H1 (cell line): ENCODE measurements at regions not wholly inside any gene's neighbourhood (a gene's known extent, or its start where the extent isn't known, plus 50 kb on each side); places are given as distances from the start of the nearest gene placed in this dataset.

Experiments used
- CTCF ChIA-PET: fragments of 300-600 bp; sonication (Branson Sonifier 250); formaldehyde crosslinking; loops from one replicate; lab custom pipeline; 2021; ENCODE audit not compliant: partially characterized antibody; lab: Charles Lee
- POLR2A ChIA-PET: fragments of 300-600 bp; sonication (Branson Sonifier 250); formaldehyde crosslinking; loops from one replicate; lab custom pipeline; 2021; ENCODE audit warnings: inconsistent platforms; ENCODE audit not compliant: partially characterized antibody; lab: Charles Lee
- DNase-seq, 2 experiments: peaks; one replicate each; pipeline versions ENCODE4 v3.0.0 to v3.0.0-alpha.2; 2010 to 2022; ENCODE audit warnings: low spot score in 2 of 2, low read depth in 1 of 2, mixed read lengths in 1 of 2
- FAIRE-seq: peaks from 2 replicates; lab custom pipeline; 2011; peaks lifted over from hg19 to GRCh38; lab: Jason Lieb, UNC
- H2AFZ ChIP-seq: 2 replicates; pipeline ENCODE4 v1.8.1; 2012; ENCODE audit warnings: low read length, inconsistent platforms
- H2AK5ac ChIP-seq: 2 replicates; pipeline ENCODE4 v1.6.1; 2013; ENCODE audit warnings: low read depth, low read length
- H2BK120ac ChIP-seq: replicated peaks from 2 replicates; pipeline ENCODE3; 2013; ENCODE audit warnings: low read depth, low read length, inconsistent platforms
- H2BK12ac ChIP-seq: 2 replicates; pipeline ENCODE4 v1.6.1; 2013; ENCODE audit warnings: low read depth, low read length
- H2BK15ac ChIP-seq: 2 replicates; pipeline ENCODE4 v1.6.1; 2013; ENCODE audit warnings: low read length
- H2BK20ac ChIP-seq: 2 replicates; pipeline ENCODE4 v1.6.1; 2013; ENCODE audit warnings: low read length
- H2BK5ac ChIP-seq: 2 replicates; pipeline ENCODE4 v1.6.1; 2013; ENCODE audit warnings: low read depth, low read length
- H3K14ac ChIP-seq: 2 replicates; pipeline ENCODE4 v1.6.1; 2013; ENCODE audit warnings: inconsistent platforms; ENCODE audit not compliant: insufficient read length
- H3K18ac ChIP-seq: 2 replicates; pipeline ENCODE4 v1.6.1; 2013; ENCODE audit warnings: low read length; ENCODE audit errors: extremely low read depth
- H3K23ac ChIP-seq: 2 replicates; pipeline ENCODE4 v1.6.1; 2013; ENCODE audit warnings: inconsistent platforms; ENCODE audit not compliant: insufficient read length
- H3K23me2 ChIP-seq: 2 replicates; pipeline ENCODE4 v1.6.1; 2013; ENCODE audit warnings: low read depth, low read length
- H3K27ac ChIP-seq: 2 replicates; pipeline ENCODE4 v1.6.1; 2011; ENCODE audit warnings: low read depth, low read length, inconsistent platforms
- H3K27me3 ChIP-seq, 4 experiments: replicated peaks in 1 of 4; 1 replicate in 1 of 4; 2 replicates in 3 of 4; pipeline versions ENCODE4 v1.6.1 to v1.8.1; 2011 to 2013; ENCODE audit warnings: low read length in 3 of 4, mild to moderate bottlenecking in 3 of 4, inconsistent platforms in 2 of 4, mixed read lengths in 2 of 4, moderate library complexity in 1 of 4; ENCODE audit not compliant: control insufficient read depth in 3 of 4, insufficient read depth in 3 of 4; ENCODE audit errors: extremely low read depth in 1 of 4
- H3K36me3 ChIP-seq, 4 experiments: 2 replicates each; pipeline versions ENCODE4 v1.6.1 to v1.8.1; 2011 to 2013; ENCODE audit warnings: mild to moderate bottlenecking in 4 of 4, low read length in 3 of 4, moderate library complexity in 2 of 4, control low read depth in 1 of 4, inconsistent platforms in 1 of 4; ENCODE audit not compliant: insufficient read depth in 4 of 4, control insufficient read depth in 2 of 4
- H3K4ac ChIP-seq: replicated peaks from 2 replicates; pipeline ENCODE3; 2013; ENCODE audit warnings: low read length, low read depth, mixed read lengths, inconsistent platforms; ENCODE audit not compliant: insufficient read length
- H3K4me1 ChIP-seq, 4 experiments: replicated peaks in 1 of 4; 1 replicate in 1 of 4; 2 replicates in 3 of 4; pipeline versions ENCODE4 v1.6.1 to v1.8.1; 2011 to 2013; ENCODE audit warnings: low read length in 3 of 4, inconsistent platforms in 2 of 4, mixed read lengths in 1 of 4; ENCODE audit not compliant: insufficient read depth in 4 of 4, control insufficient read depth in 3 of 4
- H3K4me2 ChIP-seq, 2 experiments: 2 replicates each; pipeline versions ENCODE4 v1.6.1 to v1.8.1; 2011 to 2013; ENCODE audit warnings: low read depth in 2 of 2, low read length in 2 of 2, control low read depth in 1 of 2, inconsistent platforms in 1 of 2, mild to moderate bottlenecking in 1 of 2; ENCODE audit not compliant: insufficient read depth in 1 of 2
- H3K4me3 ChIP-seq, 4 experiments: fragments of 200-600, 300-600 bp in 1 of 4; sonication (generic), shearing (Covaris generic), sonication (Bioruptor Twin) in 1 of 4; 2 replicates each; pipeline versions ENCODE4 v1.5.1 to v1.8.1; 2011 to 2016; ENCODE audit warnings: low read length in 4 of 4, low read depth in 3 of 4, control low read depth in 2 of 4, inconsistent platforms in 2 of 4, mild to moderate bottlenecking in 2 of 4, mixed read lengths in 1 of 4, moderate library complexity in 1 of 4; ENCODE audit not compliant: insufficient read depth in 2 of 4; ENCODE audit errors: extremely low read depth in 1 of 4
- H3K56ac ChIP-seq: replicated peaks from 2 replicates; pipeline ENCODE3; 2013; ENCODE audit warnings: low read depth, mild to moderate bottlenecking, mixed read lengths, low read length, inconsistent platforms; ENCODE audit not compliant: insufficient read length
- H3K79me1 ChIP-seq: 2 replicates; pipeline ENCODE4 v1.6.1; 2013; ENCODE audit warnings: low read depth, low read length, control low read depth
- H3K79me2 ChIP-seq, 2 experiments: 2 replicates each; pipeline versions ENCODE4 v1.6.1 to v1.8.1; 2012 to 2013; ENCODE audit warnings: low read length in 2 of 2, mild to moderate bottlenecking in 2 of 2, inconsistent platforms in 1 of 2; ENCODE audit not compliant: insufficient read depth in 2 of 2, control insufficient read depth in 1 of 2
- H3K9ac ChIP-seq, 4 experiments: replicated peaks in 1 of 4; 1 replicate in 1 of 4; 2 replicates in 3 of 4; pipeline versions ENCODE4 v1.6.1 to v1.8.1; 2011 to 2013; ENCODE audit warnings: low read depth in 3 of 4, low read length in 3 of 4, control low read depth in 2 of 4, mild to moderate bottlenecking in 2 of 4, moderate library complexity in 2 of 4, inconsistent platforms in 1 of 4; ENCODE audit errors: extremely low read depth in 1 of 4
- H3K9me3 ChIP-seq, 2 experiments: 2 replicates each; pipeline versions ENCODE4 v1.6.1 to v1.8.1; 2012 to 2013; ENCODE audit warnings: mild to moderate bottlenecking in 2 of 2, moderate library complexity in 2 of 2, control low read depth in 1 of 2, inconsistent platforms in 1 of 2, low read depth in 1 of 2, low read length in 1 of 2, mixed read lengths in 1 of 2; ENCODE audit not compliant: insufficient read depth in 2 of 2
- H4K20me1 ChIP-seq, 2 experiments: replicated peaks in 1 of 2; 2 replicates each; pipeline versions ENCODE3 to v1.8.1; 2011 to 2013; ENCODE audit warnings: inconsistent platforms in 2 of 2, low read length in 2 of 2, mild to moderate bottlenecking in 1 of 2; ENCODE audit not compliant: insufficient read depth in 2 of 2, control insufficient read depth in 1 of 2
- H4K5ac ChIP-seq: 2 replicates; pipeline ENCODE4 v1.6.1; 2013; ENCODE audit warnings: low read length, low read depth, mixed read lengths, inconsistent platforms; ENCODE audit not compliant: insufficient read length
- H4K8ac ChIP-seq: 2 replicates; pipeline ENCODE4 v1.8.0; 2013; ENCODE audit warnings: mild to moderate bottlenecking, moderate library complexity, low read length, inconsistent platforms; ENCODE audit not compliant: insufficient read depth; ENCODE audit errors: extremely low read depth
- H4K91ac ChIP-seq: replicated peaks from 2 replicates; pipeline ENCODE3; 2013; ENCODE audit warnings: low read length, mixed read lengths, inconsistent platforms; ENCODE audit not compliant: insufficient read length
- BACH1 ChIP-seq: IDR thresholded peaks from 2 replicates; pipeline ENCODE4 v1.6.1; 2012; ENCODE audit warnings: low read length, improper control_type of control experiment
- CHD1 ChIP-seq: IDR thresholded peaks from 2 replicates; pipeline ENCODE4 v1.6.1; 2012; ENCODE audit warnings: low read depth, low read length, improper control_type of control experiment
- CTCF ChIP-seq, 3 experiments: IDR thresholded peaks; 1 replicate in 2 of 3; 2 replicates in 1 of 3; pipeline versions ENCODE4 v1.5.1 to v1.6.1; 2011; ENCODE audit warnings: low read length in 3 of 3, mild to moderate bottlenecking in 3 of 3, inconsistent platforms in 2 of 3, low read depth in 1 of 3, moderate library complexity in 1 of 3; ENCODE audit not compliant: insufficient read depth in 1 of 3; ENCODE audit errors: control extremely low read depth in 1 of 3
- EZH2 ChIP-seq: fragments of 200-600 bp; sonication (generic); IDR thresholded peaks from 2 replicates; pipeline ENCODE4 v1.7.1; 2012; ENCODE audit warnings: low read depth, mild to moderate bottlenecking, moderate library complexity, low read length, inconsistent platforms; ENCODE audit not compliant: severe bottlenecking
- JUN ChIP-seq: IDR thresholded peaks from 2 replicates; pipeline ENCODE4 v1.6.1; 2011; ENCODE audit warnings: low read depth, mild to moderate bottlenecking, improper control_type of control experiment, low read length
- KDM1A ChIP-seq: fragments of 200-600, 300-600 bp; sonication (generic); IDR thresholded peaks from 2 replicates; pipeline ENCODE4 v1.7.1; 2016; ENCODE audit warnings: mild to moderate bottlenecking, low read length, borderline replicate concordance
- KDM5A ChIP-seq: fragments of 200-600 bp; IDR thresholded peaks from 2 replicates; pipeline ENCODE4 v1.7.1; 2012; ENCODE audit warnings: mild to moderate bottlenecking, low read length, inconsistent platforms, mixed read lengths
- MAFK ChIP-seq: IDR thresholded peaks from 2 replicates; pipeline ENCODE4 v1.6.1; 2012; ENCODE audit warnings: low read depth, mild to moderate bottlenecking, improper control_type of control experiment, low read length
- NRF1 ChIP-seq: IDR thresholded peaks from 2 replicates; pipeline ENCODE4 v1.6.1; 2011; ENCODE audit warnings: mild to moderate bottlenecking, low read depth, low read length, improper control_type of control experiment
- RAD21 ChIP-seq, 2 experiments: IDR thresholded peaks in 1 of 2; conservative IDR thresholded peaks in 1 of 2; 2 replicates each; pipeline ENCODE4 v1.6.1; 2011; ENCODE audit warnings: low read depth in 2 of 2, low read length in 2 of 2, improper control_type of control experiment in 1 of 2, inconsistent platforms in 1 of 2, mild to moderate bottlenecking in 1 of 2, moderate library complexity in 1 of 2
- WGBS, 2 experiments: shearing (Covaris generic) in 1 of 2; methylation state at CpG; one replicate each; pipeline versions ENCODE4 v1.1.6 to v1.1.7; 2013 to 2015; ENCODE audit warnings: low lambda C conversion rate in 2 of 2, mixed read lengths in 2 of 2, inconsistent platforms in 1 of 2, low coverage in 1 of 2, missing lambda C conversion rate in 1 of 2; ENCODE audit not compliant: insufficient replicate concordance in 2 of 2, insufficient coverage in 1 of 2, insufficient read length in 1 of 2; ENCODE audit errors: extremely low coverage in 1 of 2, missing lambda C conversion rate in 1 of 2; 5-methylcytosine and 5-hydroxymethylcytosine counted together

GRCh38 chr2:187054501-187055319 is 205.7 kb upstream of the ZSWIM2 start:
- FAIRE-seq: no peak
- Histone ChIP-seq H3K9me3 (no peaks in the 10 kb centered on the region), H2AFZ (no peak overlapping the region), H2BK15ac (no peak overlapping the region), H3K9ac (no peak overlapping the region), H3K36me3 (no peaks in the 10 kb centered on the region), H3K79me1 (no peaks in the 10 kb centered on the region), H3K27me3 (no peaks in the 10 kb centered on the region), H3K23ac (no peak overlapping the region), H2BK120ac (no peak overlapping the region), H2BK12ac (no peak overlapping the region), H3K79me2 (no peaks in the 10 kb centered on the region), H4K20me1 (no peaks in the 10 kb centered on the region), H4K8ac (no peak overlapping the region), H2AK5ac (no peak overlapping the region), H3K18ac (no peak overlapping the region), H3K56ac (no peak overlapping the region), H2BK5ac (no peak overlapping the region), H4K5ac (no peak overlapping the region), H3K14ac (no peak overlapping the region), H3K4ac (no peak overlapping the region), H3K4me1 (no peaks in the 10 kb centered on the region), H3K27ac (no peak overlapping the region), H3K4me2 (no peak overlapping the region), H3K4me3 (no peak overlapping the region), H4K91ac (no peak overlapping the region), H2BK20ac (no peak overlapping the region), H3K23me2 (no peaks in the 10 kb centered on the region)
- TF ChIP-seq KDM5A: no peak
- TF ChIP-seq KDM1A: no peak
- TF ChIP-seq MAFK: no peak
- no peak for TF ChIP-seq JUN
- peak; percentile 25 to 60 (median 27); a peak in 3 of 4 replicates for TF ChIP-seq CTCF (IDR thresholded peaks at IDR 0.05; ENCODE audit: control extremely low read depth in 1 of 3, insufficient read depth in 1 of 3, low read depth in 1 of 3, low read length in 3 of 3)
- TF ChIP-seq BACH1: no peak
- TF ChIP-seq NRF1: no peak
- no peak for TF ChIP-seq EZH2
- peak; percentile 47 to 63 for TF ChIP-seq RAD21 (IDR thresholded peaks at IDR 0.05 in 1 of 2, conservative IDR thresholded peaks at IDR 0.05 in 1 of 2; ENCODE audit: low read depth in 2 of 2, low read length in 2 of 2)
- TF ChIP-seq CHD1: no peak
- ChIA-PET POLR2A (no interaction called here), CTCF (interaction anchor here (0.6 to 2.5 kb wide), 28 partner anchors 9 to 1677 kb away, joined by 3 to 20 read pairs (median 3); partner anchors contain the start of gene CALCRL)
- no peak for DNase-seq
- WGBS, 2 experiments: 91% methylated on average over 4 of the region's 5 CpGs; no CpG with 5 or more reads in 1 of the 2 experiments
